K562 (cell line): ENCODE measurements at regions not wholly inside any gene's neighbourhood (a gene's known extent, or its start where the extent isn't known, plus 50 kb on each side); places are given as distances from the start of the nearest gene placed in this dataset.

Source experiments
- BCLAF1 ChIP-seq, 2 experiments: fragments of 450-650 bp in 1 of 2; IDR thresholded peaks; 2 replicates each; pipeline ENCODE4 v1.6.1; 2011 to 2017; ENCODE audit warnings: low read depth in 2 of 2, antibody characterized with exemption in 1 of 2, borderline replicate concordance in 1 of 2, low read length in 1 of 2, mild to moderate bottlenecking in 1 of 2, mixed read lengths in 1 of 2; ENCODE audit not compliant: control insufficient read depth in 1 of 2
- CEBPG ChIP-seq, 3 experiments: fragments of 200-800 bp in 1 of 3; sonication (Bioruptor generic) in 1 of 3; sonication (generic) in 1 of 3; formaldehyde crosslinking in 1 of 3; IDR thresholded peaks in 2 of 3; conservative IDR thresholded peaks in 1 of 3; 2 replicates each; pipeline versions ENCODE4 v1.6.1 to v1.8.0; 2016 to 2022; ENCODE audit warnings: missing compliant biosample characterization in 2 of 3, missing genetic modification characterization in 2 of 3, mild to moderate bottlenecking in 1 of 3, missing genetic modification reagents in 1 of 3
- FOXK1 ChIP-seq: sonication (generic); formaldehyde crosslinking; IDR thresholded peaks from 2 replicates; pipeline ENCODE4 v1.8.0; 2022; ENCODE audit warnings: missing genetic modification reagents, mild to moderate bottlenecking, borderline replicate concordance
- HNRNPLL ChIP-seq: fragments of 200-400 bp; formaldehyde crosslinking; IDR thresholded peaks from 2 replicates; pipeline ENCODE4 v1.6.1; 2017; ENCODE audit warnings: low read length, low read depth, mild to moderate bottlenecking; ENCODE audit not compliant: poor library complexity, severe bottlenecking
- NFIC ChIP-seq: fragments of 450-650 bp; IDR thresholded peaks from 2 replicates; pipeline ENCODE4 v1.6.1; 2017; ENCODE audit warnings: mild to moderate bottlenecking, inconsistent platforms
- POLR2A ChIP-seq: fragments of 450-650 bp; conservative IDR thresholded peaks from 2 replicates; pipeline ENCODE4 v1.6.1; 2016
- ZBTB33 ChIP-seq: sonication (generic); formaldehyde crosslinking; IDR thresholded peaks from 2 replicates; pipeline ENCODE4 v1.8.1; 2023; ENCODE audit warnings: mild to moderate bottlenecking, missing genetic modification reagents

- TF ChIP-seq ZBTB33 (CRISPR knock-in tag) (no peak), NFIC (no peak), HNRNPLL (no peak), BCLAF1 (IDR thresholded peaks at IDR 0.05; ENCODE audit: borderline replicate concordance in 1 of 2, control insufficient read depth in 1 of 2, low read depth in 2 of 2, low read length in 1 of 2) (no peak), POLR2A (no peak), CEBPG (CRISPR knock-in tag; IDR thresholded peaks at IDR 0.05) (no peak), CEBPG (tag; conservative IDR thresholded peaks at IDR 0.05 in 1 of 2, IDR thresholded peaks at IDR 0.05 in 1 of 2) (no peak), FOXK1 (CRISPR knock-in tag) (no peak)
These were observed 73.5 kb downstream of the SOX4 start for GRCh38 chr6:21666853-21667681.
